Mesodermal cell (in vitro differentiated cells): ENCODE measurements at regions not wholly inside any gene's neighbourhood (a gene's known extent, or its start where the extent isn't known, plus 50 kb on each side); places are given as distances from the start of the nearest gene placed in this dataset.

ENCODE experiments used
- H3K27ac ChIP-seq: 2 replicates; pipeline ENCODE4 v1.7.0; 2013; ENCODE audit warnings: mild to moderate bottlenecking, low read depth, low read length, moderate library complexity; ENCODE audit not compliant: severe bottlenecking
- H3K36me3 ChIP-seq: 2 replicates; pipeline ENCODE4 v1.7.1; 2013; ENCODE audit warnings: mild to moderate bottlenecking, low read length, moderate library complexity; ENCODE audit not compliant: control insufficient read depth, insufficient read depth
- H3K4me1 ChIP-seq: one replicate; pipeline ENCODE4 v1.7.1; 2013; ENCODE audit warnings: mild to moderate bottlenecking, low read length; ENCODE audit not compliant: insufficient read depth, control insufficient read depth, poor library complexity, severe bottlenecking
- H3K4me3 ChIP-seq: 2 replicates; pipeline ENCODE4 v1.7.0; 2013; ENCODE audit warnings: low read length, control low read depth, mild to moderate bottlenecking; ENCODE audit not compliant: insufficient read depth, poor library complexity, severe bottlenecking; ENCODE audit errors: extremely low read depth
- H3K9me3 ChIP-seq: 2 replicates; pipeline ENCODE4 v1.7.1; 2013; ENCODE audit warnings: mild to moderate bottlenecking, low read length, moderate library complexity; ENCODE audit not compliant: control insufficient read depth
- WGBS, 2 experiments: methylation state at CpG; one replicate each; pipeline ENCODE4 v1.1.5; 2013; ENCODE audit warnings: missing lambda C conversion rate in 2 of 2; ENCODE audit not compliant: insufficient coverage in 2 of 2; 5-methylcytosine and 5-hydroxymethylcytosine counted together

DNA sequence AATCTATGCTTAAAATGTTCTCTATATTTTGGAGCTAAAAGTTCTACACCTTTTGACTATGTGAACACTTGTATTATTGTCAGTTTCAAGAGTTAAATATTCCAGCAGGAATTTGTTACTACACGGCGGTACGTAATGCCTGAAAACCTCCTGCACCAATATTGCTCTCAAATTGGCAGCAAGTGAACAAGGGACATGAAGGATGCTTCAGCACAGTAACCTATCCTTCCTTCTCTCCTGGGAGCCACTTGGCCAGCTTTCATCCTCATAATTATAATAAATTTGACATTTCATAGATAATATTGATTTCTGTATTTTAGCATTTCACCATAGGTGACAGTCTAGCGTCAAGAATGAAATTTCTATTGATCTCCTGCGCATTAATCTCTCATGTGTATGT is 197.6 kb downstream of the NR4A2 start:
- Histone ChIP-seq H3K4me3 (no peak overlapping the region), H3K4me1 (no peaks in the 10 kb centered on the region), H3K36me3 (no peaks in the 10 kb centered on the region), H3K9me3 (no peaks in the 10 kb centered on the region), H3K27ac (no peak overlapping the region)
- WGBS, 2 experiments: 100% methylated on average over 3 of the region's 5 CpGs

DNA sequence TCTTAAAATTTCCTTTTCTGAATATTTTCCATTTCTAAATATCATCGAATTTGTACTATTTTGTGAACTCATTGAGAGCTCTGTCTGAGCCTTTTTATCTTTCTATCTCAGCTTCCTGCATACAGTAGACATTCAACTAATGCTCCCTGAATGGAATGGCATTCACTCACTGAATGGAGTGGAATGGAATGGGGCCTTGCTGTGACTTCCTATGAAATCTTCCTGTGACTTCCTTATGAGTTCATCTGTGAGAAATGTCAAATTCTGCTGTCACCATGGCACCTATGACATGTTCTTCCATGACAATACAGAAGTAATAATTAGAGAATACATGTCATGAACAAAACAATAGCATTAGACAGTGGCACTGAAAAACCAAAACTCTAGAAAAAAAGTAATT is 199.6 kb downstream of the NR4A2 start:
- Histone ChIP-seq H3K27ac (no peak overlapping the region), H3K4me1 (no peaks in the 10 kb centered on the region), H3K9me3 (no peaks in the 10 kb centered on the region), H3K4me3 (no peak overlapping the region), H3K36me3 (no peaks in the 10 kb centered on the region)
- no CpG with 5 or more reads among the region's 1 CpG for WGBS, 2 experiments

DNA sequence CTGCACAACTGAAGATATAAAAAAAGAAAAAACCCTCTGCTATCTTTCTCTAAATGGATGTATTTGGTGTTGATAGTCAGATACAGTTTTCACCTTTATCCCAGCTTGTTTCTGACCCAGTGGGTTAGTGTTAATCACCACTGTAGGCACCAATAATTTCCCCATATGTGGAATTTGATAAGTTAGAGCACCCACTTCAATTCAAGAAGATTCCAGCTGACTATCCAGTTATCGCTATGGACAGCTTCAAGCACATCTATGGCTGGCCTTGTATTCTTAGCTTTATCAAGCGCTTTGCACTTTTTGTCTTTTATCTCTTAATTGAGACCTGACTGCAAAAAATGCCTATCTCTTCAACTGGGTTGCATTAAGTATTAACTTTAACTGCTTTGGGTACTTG is 200.4 kb downstream of the NR4A2 start:
- Histone ChIP-seq H3K36me3 (no peaks in the 10 kb centered on the region), H3K27ac (no peak overlapping the region), H3K9me3 (no peaks in the 10 kb centered on the region), H3K4me3 (no peak overlapping the region), H3K4me1 (no peaks in the 10 kb centered on the region)
- 100% methylated on average over 1 of the region's 2 CpGs for WGBS, 2 experiments

DNA sequence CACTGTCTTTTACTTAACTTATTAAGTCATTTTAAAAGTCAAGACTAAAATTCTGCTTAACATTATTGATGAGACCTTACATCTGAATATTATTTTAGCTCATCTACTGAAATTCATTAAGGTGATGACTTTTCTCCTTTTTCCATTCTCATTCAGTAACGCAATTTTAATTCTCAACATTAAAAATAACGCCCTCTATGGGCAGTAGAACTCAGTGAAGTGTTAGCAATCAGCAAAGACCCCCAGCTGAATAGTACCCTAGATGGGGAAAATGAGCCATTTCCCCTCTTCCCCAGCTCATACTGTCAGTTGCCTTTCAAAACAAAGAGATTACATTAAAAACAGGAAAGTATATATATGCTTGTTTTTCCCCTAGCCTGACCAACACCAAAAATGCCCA is 203.3 kb downstream of the NR4A2 start:
- WGBS, 2 experiments: no CpG with 5 or more reads among the region's 2 CpGs
- no peaks in the 10 kb centered on the region for H3K36me3 ChIP-seq
- H3K27ac ChIP-seq: no peak overlapping the region
- no peak overlapping the region for H3K4me3 ChIP-seq
- no peaks in the 10 kb centered on the region for H3K9me3 ChIP-seq
- no peaks in the 10 kb centered on the region for H3K4me1 ChIP-seq

DNA sequence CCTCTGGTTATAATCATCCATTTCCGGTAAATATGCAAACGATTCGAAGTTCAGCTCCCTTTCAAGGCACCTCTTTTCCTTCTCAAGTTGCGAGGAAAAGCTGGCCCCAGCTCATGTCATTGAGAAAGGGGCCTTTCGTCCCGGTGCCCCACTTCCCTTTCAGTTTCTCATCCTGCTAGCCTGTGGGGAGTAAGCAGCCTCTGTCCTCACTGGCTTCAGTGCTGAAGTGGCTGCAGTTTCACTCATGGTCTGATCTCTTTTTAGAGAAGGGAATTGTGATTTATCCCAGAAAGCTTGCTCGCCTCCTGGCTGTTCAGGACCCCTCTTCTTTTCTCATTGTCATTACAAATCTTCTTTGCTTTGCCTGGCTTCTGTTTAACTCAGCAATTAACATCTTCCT is 207.5 kb downstream of the NR4A2 start:
- H3K4me3 ChIP-seq: no peak overlapping the region
- WGBS, 2 experiments: 79 to 80% methylated on average over 5 to 6 of the region's 7 CpGs

DNA sequence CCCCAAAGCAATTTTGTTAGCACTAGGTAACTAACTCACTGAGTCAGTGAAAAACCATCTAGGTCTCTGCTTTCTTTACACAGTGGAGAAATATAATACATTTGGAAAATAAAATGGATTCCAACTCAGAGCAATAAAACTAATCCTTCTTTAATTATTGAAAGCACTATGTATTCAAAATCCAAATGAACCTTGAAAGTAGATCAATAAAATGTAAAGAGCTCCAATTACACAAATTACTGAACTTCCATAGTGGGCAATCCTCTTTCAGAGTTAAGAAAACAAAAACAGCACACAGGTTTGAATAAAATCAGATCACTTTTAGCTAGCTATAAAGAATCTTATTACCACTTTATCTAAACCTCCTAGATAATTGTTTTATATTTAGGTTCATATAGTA is 208.1 kb downstream of the NR4A2 start:
- Histone ChIP-seq H3K4me1 (no peaks in the 10 kb centered on the region), H3K9me3 (no peaks in the 10 kb centered on the region), H3K36me3 (no peaks in the 10 kb centered on the region), H3K4me3 (no peak overlapping the region), H3K27ac (no peak overlapping the region)

More for the DNA sequence above, 207.5 kb downstream of the NR4A2 start:
- no peaks in the 10 kb centered on the region for H3K9me3 ChIP-seq
- H3K36me3 ChIP-seq: no peaks in the 10 kb centered on the region
- H3K4me1 ChIP-seq: no peaks in the 10 kb centered on the region
- no peak overlapping the region for H3K27ac ChIP-seq

DNA sequence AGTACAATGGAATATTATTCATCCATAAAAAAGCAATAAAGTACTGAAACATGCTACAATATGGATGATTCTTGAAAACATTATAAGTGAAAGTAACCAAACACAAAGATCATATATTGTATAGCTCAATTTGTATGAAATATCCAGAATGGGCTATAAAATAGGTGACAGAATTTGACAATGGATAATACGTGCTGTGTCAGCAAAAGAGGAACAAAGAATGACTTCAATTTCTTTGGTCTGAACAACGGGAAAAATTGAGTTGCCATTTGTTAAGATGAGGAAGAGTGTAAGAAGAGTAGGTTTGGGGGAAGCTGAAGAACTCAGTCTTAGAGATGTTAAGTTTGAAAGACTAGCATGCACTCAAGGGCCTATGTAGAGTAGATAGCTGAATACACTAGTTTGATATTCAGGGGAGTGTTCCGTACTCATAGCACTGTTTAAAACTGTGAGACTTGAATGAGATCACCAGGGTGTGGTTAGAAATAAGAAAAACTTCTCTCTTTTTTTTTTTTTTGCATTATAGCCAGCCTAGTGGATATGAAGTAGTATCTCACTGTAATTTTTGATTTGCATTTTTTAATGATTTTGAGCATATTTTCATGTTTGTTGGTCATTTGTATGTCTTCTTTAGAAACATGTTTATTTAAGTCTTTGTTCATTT is 213.6 kb downstream of the NR4A2 start:
- no peaks in the 10 kb centered on the region for H3K36me3 ChIP-seq
- no peaks in the 10 kb centered on the region for H3K4me1 ChIP-seq
- no peak overlapping the region for H3K27ac ChIP-seq
- H3K9me3 ChIP-seq: no peaks in the 10 kb centered on the region
- no peak overlapping the region for H3K4me3 ChIP-seq
- WGBS, 2 experiments: 90 to 97% methylated on average over 3 of the region's 3 CpGs

DNA sequence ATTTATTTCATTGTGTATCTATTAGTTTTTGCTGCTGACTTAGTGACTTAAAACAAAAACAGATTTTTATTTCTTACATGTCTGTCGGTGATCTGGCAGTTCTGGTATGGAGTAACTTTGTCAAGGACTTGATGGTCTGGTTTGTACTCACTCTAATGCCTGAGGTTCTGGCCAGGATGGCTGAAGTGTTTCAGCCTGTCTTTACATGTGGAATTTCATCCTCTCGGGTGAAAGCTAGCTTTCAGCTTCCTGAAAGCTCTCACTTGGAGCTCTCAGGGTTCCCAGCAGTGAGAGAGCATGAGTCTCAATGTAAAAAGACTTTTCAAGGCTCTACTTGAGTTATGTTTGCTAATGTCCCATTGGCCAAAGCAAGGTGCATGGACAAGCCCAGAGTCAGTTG is 216.4 kb downstream of the NR4A2 start:
- Histone ChIP-seq H3K36me3 (no peaks in the 10 kb centered on the region), H3K27ac (no peak overlapping the region), H3K9me3 (no peaks in the 10 kb centered on the region), H3K4me1 (no peaks in the 10 kb centered on the region), H3K4me3 (no peak overlapping the region)
- 75 to 82% methylated on average over 1 of the region's 2 CpGs for WGBS, 2 experiments

DNA sequence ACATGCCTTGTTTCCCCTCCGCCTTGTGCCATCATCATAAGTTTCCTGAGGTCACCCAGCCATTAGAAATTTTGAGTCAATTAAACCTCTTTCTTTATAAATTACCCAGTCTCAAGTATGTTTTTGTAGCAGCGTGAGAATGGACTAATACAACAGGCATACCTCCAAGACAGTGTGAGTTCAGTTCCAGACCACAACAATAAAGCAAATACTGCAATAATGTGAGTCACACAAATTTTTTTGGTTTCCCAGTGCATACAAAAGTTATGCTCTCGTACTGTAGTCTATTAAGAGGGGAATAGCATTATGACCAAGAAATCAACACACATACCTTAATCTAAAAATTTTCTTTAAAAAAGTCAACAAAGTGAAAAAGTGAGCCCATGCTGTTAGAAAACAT is 217.2 kb downstream of the NR4A2 start:
- Histone ChIP-seq H3K4me3 (no peak overlapping the region), H3K27ac (no peak overlapping the region), H3K36me3 (no peaks in the 10 kb centered on the region), H3K4me1 (no peaks in the 10 kb centered on the region), H3K9me3 (no peaks in the 10 kb centered on the region)
- WGBS, 2 experiments: 100% methylated on average over 1 to 2 of the region's 3 CpGs

DNA sequence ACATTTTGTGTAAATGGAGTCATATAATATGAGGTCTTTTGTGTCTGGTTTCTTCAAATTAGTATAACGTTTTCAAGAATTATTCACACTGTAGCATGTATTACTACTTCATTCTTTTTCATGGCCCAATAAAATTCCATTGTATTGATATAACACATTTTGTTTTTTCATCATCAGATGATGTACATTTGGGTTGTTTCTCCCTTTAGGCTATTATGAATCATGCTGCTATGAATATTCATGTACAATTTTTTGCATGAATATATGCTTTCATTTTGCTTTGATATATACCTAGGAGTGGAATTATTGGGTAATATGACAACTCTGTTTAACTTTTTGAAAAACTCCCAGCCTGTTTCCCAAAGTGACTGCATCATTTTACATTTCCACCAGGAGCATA is 220.2 kb downstream of the NR4A2 start:
- no peaks in the 10 kb centered on the region for H3K9me3 ChIP-seq
- no peak overlapping the region for H3K27ac ChIP-seq
- H3K36me3 ChIP-seq: no peaks in the 10 kb centered on the region
- WGBS, 2 experiments: no CpG with 5 or more reads among the region's 1 CpG
- no peak overlapping the region for H3K4me3 ChIP-seq
- no peaks in the 10 kb centered on the region for H3K4me1 ChIP-seq

DNA sequence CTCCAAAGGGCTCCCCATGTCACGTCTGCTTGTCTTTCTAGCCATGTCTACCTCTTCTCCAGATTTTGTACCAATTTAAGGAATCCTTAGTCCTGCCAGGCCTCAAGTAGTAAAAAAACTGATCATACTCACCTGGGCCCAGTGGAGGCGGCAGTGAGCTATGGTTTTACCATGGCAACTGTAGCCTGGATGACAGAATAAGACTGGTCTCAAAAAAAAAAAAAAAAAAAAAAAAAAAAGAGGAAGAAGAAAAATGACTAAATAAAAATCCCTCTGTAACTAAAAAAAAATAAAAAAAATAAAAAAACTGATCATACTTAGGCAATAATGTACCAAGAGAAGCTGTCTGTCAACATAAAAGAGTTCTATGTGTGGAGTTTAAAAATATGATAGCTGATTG is 221.6 kb downstream of the NR4A2 start:
- Histone ChIP-seq H3K4me1 (no peaks in the 10 kb centered on the region), H3K9me3 (no peaks in the 10 kb centered on the region), H3K4me3 (no peak overlapping the region), H3K36me3 (no peaks in the 10 kb centered on the region), H3K27ac (no peak overlapping the region)
- 50 to 100% methylated on average over 1 of the region's 2 CpGs for whole genome bisulfite sequencing, 2 experiments
